A673 (cell line): ENCODE measurements at regions not wholly inside any gene's neighbourhood (a gene's known extent, or its start where the extent isn't known, plus 50 kb on each side); places are given as distances from the start of the nearest gene placed in this dataset.
"Not testable (repeated sequence)": the region's sequence is repeated elsewhere in the genome, so short reads cannot be mapped to it uniquely, and the experiment has no call there.

Experiments used
- CTCF ChIP-seq: fragments of 300-800, 200-600 bp; sonication (generic); conservative IDR thresholded peaks from 2 replicates; pipeline ENCODE4 v1.5.1; 2017; ENCODE audit warnings: low read depth, mild to moderate bottlenecking, antibody characterized with exemption, low read length, moderate library complexity, mixed read lengths
- EZH2 ChIP-seq: fragments of 200-600 bp; sonication (generic); IDR thresholded peaks from 2 replicates; pipeline ENCODE4 v1.6.1; 2017; ENCODE audit warnings: borderline replicate concordance, low read depth, mild to moderate bottlenecking, mixed read lengths, antibody characterized with exemption, low read length; ENCODE audit not compliant: poor library complexity, severe bottlenecking

GRCh38 chr12:18832932-18833331 is 95.0 kb downstream of the CAPZA3 start:
- not testable (repeated sequence) for TF ChIP-seq CTCF, EZH2
